Stimulated activated CD8-positive, alpha-beta memory T cell treated with anti-CD3 and anti-CD28 coated beads, Interleukin-15, amount 100 ng/mL, for 1 hour (primary cell): ENCODE measurements at regions not wholly inside any gene's neighbourhood (a gene's known extent, or its start where the extent isn't known, plus 50 kb on each side); places are given as distances from the start of the nearest gene placed in this dataset.
"Not testable (repeated sequence)": the region's sequence is repeated elsewhere in the genome, so short reads cannot be mapped to it uniquely, and the experiment has no call there.

Experiments used
- DNase-seq: peaks from one replicate; pipeline ENCODE4 v3.0.0-alpha.2; 2020; ENCODE audit warnings: low read depth

- no peak for DNase-seq
Measured at GRCh38 chr18:997499-997898, 92.8 kb downstream of the ADCYAP1 start.

GRCh38 chr18:998936-999335 lies 94.3 kb downstream of the ADCYAP1 start:
- DNase-seq, result no peak

GRCh38 chr18:1002653-1003178 lies 98.0 kb downstream of the ADCYAP1 start:
- no peak for DNase-seq

DNA sequence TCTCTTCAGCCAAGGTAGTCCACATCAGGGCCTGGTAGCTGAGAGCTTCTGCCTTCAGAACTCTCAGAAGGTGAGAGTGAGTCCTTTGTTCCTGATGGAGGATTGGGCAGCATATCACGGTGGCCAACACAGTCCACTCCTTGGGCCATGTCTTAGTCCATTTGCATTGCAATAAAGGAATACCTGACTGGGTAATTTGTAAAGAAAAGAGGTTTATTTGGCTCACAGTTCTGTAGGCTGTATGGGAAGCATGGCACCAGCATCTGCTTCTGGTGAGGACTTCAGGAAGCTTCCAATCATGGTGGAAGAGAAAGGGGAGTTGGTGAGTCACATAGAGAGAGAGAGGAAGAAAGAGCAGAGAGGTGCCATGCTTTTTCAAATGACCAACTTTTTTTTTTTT lies 98.8 kb downstream of the ADCYAP1 start:
- no peak for DNase-seq

DNA sequence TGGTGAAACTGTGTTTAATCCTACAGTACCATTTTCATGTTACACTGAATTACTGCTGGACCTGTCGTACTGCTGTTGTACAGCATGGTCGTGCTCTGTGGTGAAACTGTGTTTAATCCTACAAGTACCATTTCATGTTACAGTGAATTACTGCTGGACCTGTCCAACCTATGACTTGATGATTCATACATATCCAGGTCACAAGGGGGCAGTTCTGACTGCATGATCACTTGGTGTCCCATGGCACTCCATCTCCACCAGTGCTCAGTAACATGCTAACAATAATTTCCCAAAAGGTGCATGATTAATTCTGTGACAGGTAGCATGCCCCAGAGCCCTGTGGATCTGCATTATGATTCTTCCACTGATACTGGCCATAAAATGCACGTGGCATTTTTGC lies 101.6 kb downstream of the ADCYAP1 start:
- DNase-seq, result no peak

GRCh38 chr18:1006965-1007364 lies 102.3 kb downstream of the ADCYAP1 start:
- no peak for DNase-seq

DNA sequence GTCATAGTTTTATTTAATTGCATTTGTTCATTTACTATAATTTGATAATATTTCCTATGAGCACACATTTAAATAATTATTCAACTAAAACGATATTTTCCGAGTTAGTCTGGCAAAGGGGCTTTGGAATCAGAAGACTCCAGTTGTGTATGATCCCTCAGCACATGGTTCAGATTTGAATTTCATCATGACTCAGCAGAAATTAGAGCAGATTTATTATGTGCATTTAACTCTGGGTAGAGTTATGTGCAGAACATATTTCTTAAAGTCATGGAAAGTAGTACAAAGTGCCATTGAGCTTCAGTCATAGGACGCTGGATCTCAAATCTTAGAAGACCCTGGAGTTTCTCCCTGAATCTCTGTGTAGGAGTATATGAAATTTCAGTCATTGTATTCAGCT lies 106.7 kb downstream of the ADCYAP1 start:
- no peak for DNase-seq

DNA sequence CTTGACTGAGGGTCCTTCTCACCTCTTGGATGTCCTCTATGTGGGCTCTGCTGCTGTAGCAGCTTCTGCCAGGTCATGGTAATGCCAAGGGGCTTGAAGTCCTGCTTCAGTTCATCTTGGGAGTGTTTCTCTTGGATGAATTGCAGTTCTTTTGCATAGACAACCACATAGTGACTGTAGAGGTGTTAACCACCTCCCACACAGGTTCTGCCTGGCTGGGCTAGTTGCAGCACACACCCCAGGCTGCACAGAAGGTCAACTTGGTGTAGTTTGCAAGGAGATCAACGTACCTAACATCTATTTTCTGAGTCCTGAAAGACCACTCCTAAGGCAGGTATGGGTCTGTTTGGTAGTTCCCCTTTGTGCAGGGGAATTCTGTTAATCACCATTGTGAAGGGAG lies 108.1 kb downstream of the ADCYAP1 start:
- DNase-seq, result no peak

- no peak for DNase-seq
Measured at GRCh38 chr18:1013951-1014350, 109.3 kb downstream of the ADCYAP1 start.

DNA sequence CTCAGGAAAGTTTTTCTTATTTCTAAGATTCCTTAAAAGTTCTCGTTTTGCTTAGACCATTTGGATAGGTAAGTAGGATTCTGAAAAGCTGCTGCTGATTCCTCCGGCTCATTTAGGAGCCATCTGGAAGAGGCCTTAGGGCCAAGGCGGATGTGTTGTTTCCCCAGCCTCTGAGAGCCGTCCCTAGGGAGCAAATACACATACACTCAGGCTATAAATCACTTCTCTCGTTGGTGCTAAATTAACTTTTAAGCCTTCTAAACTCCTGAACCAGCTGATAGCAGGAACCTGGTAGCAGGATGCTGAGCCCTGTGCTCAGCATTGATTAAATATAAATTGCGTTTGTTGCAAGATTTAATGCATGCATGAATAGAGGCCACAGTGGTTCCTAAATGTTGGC lies 109.8 kb downstream of the ADCYAP1 start:
- DNase-seq, result no peak

DNA sequence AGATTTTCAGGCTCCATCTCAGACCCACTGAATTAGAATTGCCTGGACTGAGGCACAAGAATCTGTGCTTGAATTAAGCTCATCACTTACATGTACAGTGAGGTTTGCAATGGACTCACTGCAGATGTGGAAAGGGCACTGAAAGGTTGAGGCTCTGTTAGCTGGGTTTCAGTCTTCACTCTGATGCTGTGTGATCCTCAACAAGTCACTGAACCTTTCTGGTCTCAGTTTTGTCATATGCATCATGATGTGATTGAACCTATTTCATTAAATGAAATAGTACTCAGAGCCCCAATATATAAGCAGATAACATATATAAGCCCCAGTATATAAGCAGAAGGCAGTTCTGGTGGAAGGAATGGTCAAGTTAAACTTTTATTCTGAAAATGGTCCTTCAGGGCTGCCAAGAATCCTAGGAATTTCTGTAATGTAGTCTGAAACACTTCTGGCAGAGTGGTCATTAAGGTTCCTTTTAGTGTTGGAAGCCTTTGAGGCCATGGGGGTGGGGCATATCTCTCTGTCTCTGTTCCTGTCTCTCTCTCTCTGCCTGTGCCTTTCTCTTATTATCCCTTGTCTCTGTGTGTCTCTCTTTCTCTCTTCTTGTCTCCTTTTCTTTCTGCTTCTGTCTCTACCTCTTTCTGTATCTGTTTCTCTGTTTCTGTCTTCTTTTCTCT lies 110.4 kb downstream of the ADCYAP1 start:
- no peak for DNase-seq

GRCh38 chr18:1015777-1016176 lies 111.1 kb downstream of the ADCYAP1 start:
- DNase-seq, result no peak

DNA sequence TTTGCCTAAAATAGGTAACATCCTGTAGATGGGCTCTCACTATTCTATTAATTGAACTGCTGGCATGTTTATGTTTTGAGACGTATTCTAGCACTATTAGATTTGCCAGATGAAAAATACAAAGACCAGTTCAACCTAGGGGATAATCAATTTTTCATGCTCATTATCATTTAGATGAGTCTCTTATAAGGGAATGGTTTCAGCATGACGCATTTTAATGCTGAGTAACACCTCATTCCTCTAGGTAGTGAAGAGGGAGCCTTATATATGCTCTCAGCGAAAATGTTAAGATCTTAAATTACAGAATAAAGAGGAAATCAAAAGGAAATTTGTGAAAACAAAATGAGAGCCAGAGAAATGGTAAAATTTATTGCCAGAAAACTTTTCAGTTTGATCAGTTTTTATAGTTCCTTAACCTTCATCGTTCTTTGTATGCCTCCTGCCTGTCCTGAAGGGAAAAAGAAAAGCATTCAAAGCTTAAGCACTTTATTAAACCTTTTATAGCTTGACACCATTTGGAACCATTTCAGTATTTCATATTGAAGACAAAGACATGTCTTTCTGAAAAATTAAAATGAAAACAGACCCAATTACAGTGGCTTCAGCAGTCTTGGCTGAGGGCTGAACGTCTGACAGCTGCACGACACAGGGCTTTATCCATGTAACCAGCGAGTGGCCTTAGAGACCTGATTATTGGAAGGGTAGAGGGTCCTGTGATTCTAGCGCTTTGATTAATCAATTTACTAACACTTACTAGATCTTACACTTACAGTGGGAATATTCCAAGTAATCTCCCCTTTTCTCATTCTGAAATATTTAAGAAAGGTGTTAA lies 112.8 kb downstream of the ADCYAP1 start:
- DNase-seq, result no peak

- DNase-seq, result no peak
Measured at GRCh38 chr18:1018181-1018681, 113.6 kb downstream of the ADCYAP1 start.

DNA sequence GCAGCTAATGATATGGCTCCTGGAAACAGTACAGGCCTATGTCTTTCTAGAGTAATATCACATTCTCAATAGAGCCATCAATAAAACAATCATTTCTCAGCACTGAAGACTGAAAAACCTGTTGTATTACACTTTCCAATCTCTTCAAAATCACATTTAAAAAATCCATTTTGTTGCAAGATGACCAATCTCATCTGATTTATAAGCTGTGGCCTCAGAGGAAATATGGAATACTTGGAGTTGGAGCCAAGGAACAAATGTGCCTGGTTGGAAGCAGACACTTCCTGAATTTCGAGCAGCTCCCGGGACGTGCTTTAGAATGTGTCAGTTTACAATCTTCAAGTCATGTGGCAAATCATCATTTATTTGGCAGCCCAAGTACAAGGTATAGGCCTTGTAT lies 114.5 kb downstream of the ADCYAP1 start:
- no peak for DNase-seq

- no peak for DNase-seq
Measured at GRCh38 chr18:1020731-1021344, 116.2 kb downstream of the ADCYAP1 start.

GRCh38 chr18:1026930-1027329 lies 122.3 kb downstream of the ADCYAP1 start:
- no peak for DNase-seq

GRCh38 chr18:1033092-1033491 lies 128.4 kb downstream of the ADCYAP1 start:
- DNase-seq, result not testable (repeated sequence)

DNA sequence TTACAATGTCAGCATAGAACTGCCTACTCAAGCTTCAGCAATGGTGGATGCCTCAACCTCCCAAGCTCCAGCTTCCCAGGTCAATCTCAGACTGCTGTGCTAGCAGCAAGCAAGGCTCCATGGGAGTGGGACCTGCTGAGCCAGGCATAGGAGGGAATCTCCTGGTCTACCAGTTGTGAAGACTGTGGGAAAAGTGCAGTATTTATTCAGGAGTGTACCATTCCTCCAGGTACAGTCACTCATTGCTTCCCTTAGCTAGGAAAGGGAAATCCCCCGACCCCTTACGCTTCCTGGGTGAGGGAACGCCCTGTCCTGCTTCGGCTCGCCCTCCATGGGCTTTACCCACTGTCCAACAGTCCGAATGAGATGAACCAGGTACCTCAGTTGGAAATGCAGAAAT lies 130.3 kb downstream of the ADCYAP1 start:
- DNase-seq, result no peak

GRCh38 chr18:1036926-1037325 lies 132.3 kb downstream of the ADCYAP1 start:
- no peak for DNase-seq

GRCh38 chr18:1037776-1038175 lies 133.1 kb downstream of the ADCYAP1 start:
- DNase-seq, result no peak

DNA sequence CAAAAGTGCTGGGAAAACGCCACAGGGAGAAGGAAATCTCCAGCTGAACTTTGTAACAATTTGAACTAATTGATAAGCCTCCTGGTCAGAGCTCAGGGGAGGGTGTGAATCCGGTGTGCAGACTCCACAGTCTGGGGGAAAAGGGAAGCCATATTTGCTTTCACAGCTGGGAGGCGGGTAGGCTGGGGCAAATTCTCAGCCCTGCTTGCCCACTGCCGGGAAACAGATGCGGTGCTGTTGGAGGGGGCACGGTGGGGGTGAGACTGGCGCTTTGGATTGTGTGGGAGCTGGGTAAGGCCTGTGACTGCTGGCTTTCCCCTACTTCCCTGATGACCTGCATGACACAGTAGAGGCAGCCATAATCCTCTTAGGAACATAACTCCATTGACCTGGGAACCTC lies 134.8 kb downstream of the ADCYAP1 start:
- no peak for DNase-seq

DNA sequence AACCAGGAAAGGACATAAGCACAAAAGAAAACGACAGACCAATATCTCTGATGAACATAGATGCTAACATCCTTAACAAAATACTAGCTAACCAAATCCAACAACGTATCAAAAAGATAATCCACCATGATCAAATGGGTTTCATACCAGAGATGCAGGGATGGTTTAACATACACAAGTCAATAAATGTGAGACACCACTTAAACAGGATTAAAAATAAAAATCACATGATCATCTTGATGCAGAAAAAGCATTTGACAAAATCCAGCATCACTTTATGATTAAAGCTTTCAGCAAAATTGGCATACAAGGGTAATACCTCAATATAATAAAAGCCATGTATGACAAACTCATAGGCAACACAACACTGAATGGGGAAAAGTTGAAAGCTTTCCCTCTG lies 138.4 kb downstream of the ADCYAP1 start:
- DNase-seq, result not testable (repeated sequence)
